ENCODE measurements at regions not wholly inside any gene's neighbourhood (a gene's known extent, or its start where the extent isn't known, plus 50 kb on each side); places are given as distances from the start of the nearest gene placed in this dataset.

- in situ Hi-C loops (cut with HindIII; ENCODE audit: low pct_ligation_motif_present, low sequenced_read_pairs): no loop called here
- H3K36me3 ChIP-seq (replicated peaks): no peaks in the 10 kb centered on the region
- no peak overlapping the region for H3K4me3 ChIP-seq (ENCODE audit: low read depth, low read length)
- no peaks in the 10 kb centered on the region for H3K27me3 ChIP-seq (replicated peaks)
- no peak overlapping the region for H3K27ac ChIP-seq
- no peak for TF ChIP-seq CTCF (IDR thresholded peaks at IDR 0.05; ENCODE audit: low read depth, low read length, missing control alignments)
- no peak for DNase-seq
Observed at GRCh38 chr10:111246814-111247452, 170.1 kb downstream of the ADRA2A start.

GRCh38 chr10:111247781-111248389 lies 171.1 kb downstream of the ADRA2A start:
- in situ Hi-C loops (cut with HindIII; ENCODE audit: low pct_ligation_motif_present, low sequenced_read_pairs): no loop called here
- Histone ChIP-seq H3K36me3 (replicated peaks) (no peaks in the 10 kb centered on the region), H3K27me3 (replicated peaks) (no peaks in the 10 kb centered on the region), H3K27ac (no peak overlapping the region), H3K4me3 (ENCODE audit: low read depth, low read length) (no peak overlapping the region)
- TF ChIP-seq CTCF (IDR thresholded peaks at IDR 0.05; ENCODE audit: low read depth, low read length, missing control alignments): no peak
- DNase-seq: no peak

GRCh38 chr10:111249925-111250324 lies 173.1 kb downstream of the ADRA2A start:
- Histone ChIP-seq H3K36me3 (replicated peaks) (no peaks in the 10 kb centered on the region), H3K4me3 (ENCODE audit: low read depth, low read length) (no peak overlapping the region), H3K27ac (no peak overlapping the region), H3K27me3 (replicated peaks) (no peaks in the 10 kb centered on the region)
- no peak for DNase-seq
- in situ Hi-C loops (cut with HindIII; ENCODE audit: low pct_ligation_motif_present, low sequenced_read_pairs): no loop called here
- no peak for TF ChIP-seq CTCF (IDR thresholded peaks at IDR 0.05; ENCODE audit: low read depth, low read length, missing control alignments)

DNA sequence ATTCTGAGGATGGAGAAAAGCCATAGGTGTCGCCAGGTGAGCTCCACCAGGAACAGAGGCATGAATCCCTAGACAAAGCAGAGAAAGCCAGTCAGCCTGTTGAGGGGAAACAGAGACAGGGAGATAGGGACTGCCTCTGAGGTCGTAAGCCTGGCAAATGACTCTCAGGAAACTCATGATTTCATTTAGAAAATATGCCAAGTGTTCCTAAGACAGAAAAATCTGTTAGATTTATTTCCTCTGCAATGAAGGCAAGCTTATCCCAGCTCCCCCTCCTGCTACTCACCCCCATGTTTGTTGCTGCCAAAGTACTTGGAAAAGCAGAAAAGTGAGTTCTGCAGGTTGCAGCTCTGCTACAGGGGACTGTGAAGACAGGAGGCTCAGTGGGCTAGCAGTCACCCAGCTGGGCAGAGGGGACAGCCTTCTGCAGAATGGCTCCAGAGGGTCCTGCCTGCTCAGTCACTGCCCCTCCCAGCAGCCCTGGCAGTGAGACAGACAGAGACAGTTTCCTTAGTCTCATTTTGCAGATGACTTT lies 184.3 kb downstream of the ADRA2A start:
- in situ Hi-C loops (cut with HindIII; ENCODE audit: low pct_ligation_motif_present, low sequenced_read_pairs): no loop called here
- H3K27ac ChIP-seq: no peak overlapping the region
- H3K36me3 ChIP-seq (replicated peaks): no peaks in the 10 kb centered on the region
- no peak for TF ChIP-seq CTCF (IDR thresholded peaks at IDR 0.05; ENCODE audit: low read depth, low read length, missing control alignments)
- H3K27me3 ChIP-seq (replicated peaks): no peaks in the 10 kb centered on the region
- DNase-seq: no peak
- no peak overlapping the region for H3K4me3 ChIP-seq (ENCODE audit: low read depth, low read length)

DNA sequence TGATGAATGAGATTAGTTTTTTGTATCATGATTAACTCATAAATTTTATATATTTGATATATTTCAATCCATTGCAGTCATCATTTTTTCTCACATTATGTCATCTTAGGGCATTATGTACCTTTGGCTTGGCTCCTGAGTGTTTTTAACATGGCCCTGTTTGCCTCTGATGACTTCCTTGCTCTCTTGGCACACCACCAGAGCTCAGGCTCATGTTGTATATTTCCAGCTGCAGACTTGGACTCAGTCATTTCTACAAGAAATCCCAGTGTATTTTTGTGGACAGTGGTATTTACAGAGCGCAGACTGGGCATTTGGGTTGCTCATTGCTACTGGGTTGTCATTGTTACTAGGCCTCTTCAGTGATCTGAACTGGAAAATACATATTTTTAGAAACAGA lies 188.5 kb downstream of the ADRA2A start:
- no peak overlapping the region for H3K27ac ChIP-seq
- no peak for TF ChIP-seq CTCF (IDR thresholded peaks at IDR 0.05; ENCODE audit: low read depth, low read length, missing control alignments)
- H3K4me3 ChIP-seq (ENCODE audit: low read depth, low read length): no peak overlapping the region
- DNase-seq: no peak
- H3K36me3 ChIP-seq (replicated peaks): no peaks in the 10 kb centered on the region
- no peaks in the 10 kb centered on the region for H3K27me3 ChIP-seq (replicated peaks)
- in situ Hi-C loops (cut with HindIII; ENCODE audit: low pct_ligation_motif_present, low sequenced_read_pairs): no loop called here
